GM21515 (cell line): ENCODE measurements at regions not wholly inside any gene's neighbourhood (a gene's known extent, or its start where the extent isn't known, plus 50 kb on each side); places are given as distances from the start of the nearest gene placed in this dataset.

Experiments
- ATAC-seq: cut with Tn5 transposase; IDR thresholded peaks from one replicate; pipeline ENCODE4 v1.9.1; 2021; ENCODE audit not compliant: unreplicated experiment

GRCh38 chr9:18067548-18068120 is 406.3 kb upstream of the ADAMTSL1 start:
- no peak for ATAC-seq

GRCh38 chr9:18068900-18069299 is 405.1 kb upstream of the ADAMTSL1 start:
- no peak for ATAC-seq

GRCh38 chr9:18071651-18072060 is 402.3 kb upstream of the ADAMTSL1 start:
- no peak for ATAC-seq

DNA sequence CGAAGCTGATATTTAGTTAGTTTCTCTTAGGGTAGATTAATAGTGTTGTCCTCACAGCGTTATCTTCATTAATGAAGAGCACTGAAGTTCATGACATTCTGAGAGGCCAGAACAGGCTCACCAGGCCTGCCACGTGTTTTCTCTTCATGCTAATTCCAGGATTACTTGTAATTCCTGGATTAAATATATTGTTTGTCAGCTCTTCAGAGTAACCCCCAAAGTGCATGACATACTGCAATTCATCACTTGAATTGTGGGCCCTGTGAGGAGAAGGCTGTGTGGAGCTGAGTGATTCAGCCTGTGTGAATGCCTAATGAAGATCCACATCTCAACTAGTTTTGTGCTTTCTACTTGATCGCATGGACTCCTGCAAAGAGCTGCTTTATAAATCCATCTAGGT is 401.0 kb upstream of the ADAMTSL1 start:
- ATAC-seq: no peak

GRCh38 chr9:18074041-18074440 is 399.9 kb upstream of the ADAMTSL1 start:
- ATAC-seq: no peak

DNA sequence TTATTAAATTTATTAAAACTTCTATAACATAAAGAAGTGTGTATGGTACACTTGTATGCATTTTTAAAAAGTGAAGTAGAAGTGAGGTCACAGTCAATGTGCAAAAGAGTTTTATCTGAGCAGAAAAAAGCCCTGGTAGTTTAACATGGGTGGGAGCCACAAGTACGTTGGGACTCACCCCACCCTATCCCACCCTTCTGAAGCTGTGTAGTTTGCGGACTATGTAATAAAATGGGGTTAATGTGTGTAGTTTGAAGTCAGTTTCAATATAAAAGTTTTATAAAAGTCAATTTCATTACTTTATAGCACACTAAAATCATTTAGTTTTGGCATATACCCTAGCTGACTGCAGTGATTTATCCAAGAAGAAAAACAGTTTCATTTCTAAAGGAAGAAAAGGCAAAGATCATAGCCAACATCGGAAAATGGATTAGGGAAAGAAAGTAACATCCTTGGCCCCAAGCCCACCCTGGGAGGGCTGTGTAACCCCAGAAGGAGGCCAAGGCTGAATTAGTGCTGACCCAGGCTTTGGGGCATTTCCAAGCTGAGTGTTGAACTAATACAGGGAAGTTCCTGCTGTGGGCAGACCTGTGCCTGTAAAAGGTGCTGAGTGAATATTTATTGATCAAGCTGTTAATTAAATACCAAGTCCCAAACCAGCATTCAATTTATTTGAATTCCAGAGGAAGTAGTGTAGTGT is 398.6 kb upstream of the ADAMTSL1 start:
- ATAC-seq: no peak

- no peak for ATAC-seq
Observed at GRCh38 chr9:18077941-18078678, 395.8 kb upstream of the ADAMTSL1 start.

GRCh38 chr9:18092138-18092537 is 381.8 kb upstream of the ADAMTSL1 start:
- ATAC-seq: no peak

- ATAC-seq: no peak
Observed at GRCh38 chr9:18106006-18106560, 367.9 kb upstream of the ADAMTSL1 start.

GRCh38 chr9:18109675-18110074 is 364.3 kb upstream of the ADAMTSL1 start:
- ATAC-seq: no peak

DNA sequence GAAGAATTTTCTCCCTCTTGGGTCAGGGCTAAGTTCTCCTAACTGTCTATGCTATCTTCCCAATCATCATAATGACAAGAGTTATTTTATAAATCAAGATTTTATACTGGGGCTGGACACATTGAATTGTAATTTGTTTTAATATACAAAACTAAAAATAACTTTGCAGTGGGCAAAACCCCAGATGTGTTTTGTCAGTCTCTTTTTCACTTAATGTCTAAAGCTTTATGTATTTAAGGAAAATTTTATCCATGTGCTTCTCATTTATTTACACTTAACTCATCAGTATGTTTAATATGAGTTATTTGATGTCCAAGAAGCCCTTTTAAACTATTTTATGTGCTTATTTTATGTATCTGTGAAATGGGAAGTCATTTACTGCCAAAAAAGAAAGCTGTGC is 362.8 kb upstream of the ADAMTSL1 start:
- ATAC-seq: no peak

DNA sequence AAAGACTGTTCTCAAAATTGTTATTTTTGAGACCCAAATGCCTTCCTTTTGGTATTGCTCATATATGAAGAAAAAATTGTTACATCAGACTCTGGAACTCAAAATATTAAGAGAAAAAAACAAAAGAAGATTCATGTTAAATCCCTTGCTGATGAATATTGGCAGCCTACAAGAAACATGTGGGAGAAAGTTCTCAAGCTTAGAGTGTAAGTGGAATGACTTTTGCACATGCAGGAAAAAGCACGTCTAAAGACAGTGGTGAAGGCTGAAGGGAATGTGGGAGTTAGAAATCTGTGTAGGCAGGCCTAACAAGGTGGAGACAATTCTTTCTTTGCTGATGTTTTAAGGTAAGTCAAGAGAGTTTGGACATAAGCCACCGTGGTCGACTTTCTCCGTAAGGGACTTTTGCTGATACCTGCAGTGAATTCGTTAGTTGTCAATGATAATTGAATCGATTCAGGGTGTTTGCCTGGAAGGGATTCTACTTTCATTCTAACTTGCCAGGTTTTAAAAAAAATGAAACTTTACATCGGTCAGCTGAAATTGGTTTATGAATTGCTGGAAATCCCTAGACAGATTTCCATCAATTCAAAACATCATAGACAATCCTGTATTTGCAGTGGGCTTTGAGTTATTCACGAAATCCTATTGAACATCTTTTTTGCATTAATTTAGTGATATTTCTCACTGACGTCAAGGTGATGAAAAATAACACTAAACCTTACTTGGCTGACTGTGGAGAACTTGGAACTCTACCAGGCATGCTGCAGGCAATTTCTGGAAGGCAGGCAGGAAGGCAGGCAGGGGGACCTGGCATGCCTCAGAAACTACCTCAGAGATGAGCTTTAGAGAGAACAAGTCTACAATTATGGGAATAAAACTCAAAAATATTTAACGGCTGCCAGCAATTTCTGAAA is 359.1 kb upstream of the ADAMTSL1 start:
- ATAC-seq: no peak

GRCh38 chr9:18118268-18118667 is 355.7 kb upstream of the ADAMTSL1 start:
- no peak for ATAC-seq

DNA sequence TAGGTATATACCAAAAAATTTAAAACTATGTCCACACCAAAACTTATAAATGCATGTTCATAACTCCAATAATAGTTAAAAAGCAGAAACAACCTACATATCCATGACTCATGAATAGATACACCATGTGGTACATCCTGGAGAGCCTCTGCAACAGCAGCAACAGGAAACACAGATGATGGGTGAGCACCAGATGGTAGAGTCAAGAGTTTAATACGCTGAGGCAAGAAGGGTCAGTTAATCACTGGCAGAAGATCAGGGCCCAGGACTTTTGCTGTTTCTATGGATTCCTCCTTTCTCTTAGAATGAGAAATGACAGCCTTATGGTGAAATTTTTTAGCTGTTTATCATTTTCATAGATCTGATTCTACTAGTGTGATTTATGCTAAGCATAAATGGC is 351.8 kb upstream of the ADAMTSL1 start:
- no peak for ATAC-seq

GRCh38 chr9:18124760-18125159 is 349.2 kb upstream of the ADAMTSL1 start:
- no peak for ATAC-seq

DNA sequence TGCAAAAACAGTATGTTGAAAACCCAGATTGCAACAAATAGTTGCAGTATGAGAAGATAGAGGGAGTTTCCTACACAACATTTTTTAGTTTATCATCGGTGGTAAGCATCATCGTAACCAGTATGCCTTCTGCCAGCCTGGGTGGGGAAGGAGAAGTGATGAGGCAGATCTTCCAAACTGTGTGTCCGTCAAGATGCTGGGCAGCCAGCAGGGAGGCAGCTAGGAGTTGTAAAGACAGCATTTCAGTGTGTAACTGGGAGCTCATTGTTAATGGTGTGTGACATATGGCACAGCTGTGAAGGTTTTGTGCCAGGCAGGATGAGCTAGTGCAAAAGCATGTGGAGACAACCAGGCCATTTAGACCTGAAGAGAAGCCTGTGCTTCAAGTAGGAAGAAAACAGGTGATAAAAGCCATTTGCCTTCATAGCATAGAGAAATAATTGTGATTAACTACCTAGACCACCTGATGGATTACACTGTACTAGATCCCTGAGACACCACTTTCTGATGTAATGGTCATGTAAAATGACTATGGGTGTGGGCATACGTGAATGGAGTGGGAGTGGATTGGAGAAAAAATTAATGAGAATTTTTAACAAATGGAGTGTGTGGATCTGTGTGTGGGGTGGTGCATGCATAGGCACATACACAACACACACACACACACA is 347.0 kb upstream of the ADAMTSL1 start:
- ATAC-seq: no peak

DNA sequence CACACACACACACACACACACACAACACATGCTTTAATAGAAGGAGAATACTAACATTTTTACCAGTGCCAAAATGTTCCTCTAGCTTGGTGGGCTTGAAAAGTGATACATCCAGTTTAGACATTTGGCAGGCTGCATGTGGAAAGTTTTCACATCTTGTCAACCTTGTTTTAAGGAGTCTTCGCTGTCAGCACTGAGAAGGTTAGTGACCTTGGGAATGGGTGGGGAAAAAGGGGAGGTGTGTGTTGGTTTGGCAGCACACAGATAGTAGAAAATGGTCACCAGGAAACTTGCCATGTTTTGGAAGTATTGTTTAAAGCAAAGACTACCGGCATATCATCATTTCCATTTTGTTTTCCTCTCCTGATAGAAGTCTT is 346.5 kb upstream of the ADAMTSL1 start:
- ATAC-seq: no peak

DNA sequence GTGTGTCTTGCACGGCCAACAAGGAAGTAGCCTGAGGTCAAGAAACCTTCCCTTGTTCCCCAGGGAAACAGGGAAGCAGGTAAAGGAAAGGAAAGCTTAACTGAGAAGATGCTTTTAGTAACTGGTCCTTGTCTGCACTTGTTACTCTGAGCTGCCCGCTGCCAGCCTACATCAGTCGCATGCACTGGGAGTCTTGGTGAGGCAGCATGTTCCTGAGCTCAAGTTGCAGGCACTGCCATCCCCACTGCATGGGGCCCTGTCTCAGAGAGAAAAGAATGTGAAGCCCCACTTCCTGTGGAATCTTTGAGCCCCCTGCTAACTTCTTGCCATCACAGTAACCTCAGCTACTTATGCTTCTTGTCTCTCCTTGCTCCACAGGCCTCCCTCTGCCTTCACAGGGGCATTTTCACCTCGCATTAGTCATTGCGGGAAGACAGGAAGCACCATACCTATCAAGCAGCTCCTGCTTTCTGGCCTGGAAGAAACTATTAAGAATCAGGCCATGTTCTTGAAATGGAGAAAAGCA is 344.1 kb upstream of the ADAMTSL1 start:
- ATAC-seq: no peak

- no peak for ATAC-seq
Observed at GRCh38 chr9:18136354-18136994, 337.5 kb upstream of the ADAMTSL1 start.

DNA sequence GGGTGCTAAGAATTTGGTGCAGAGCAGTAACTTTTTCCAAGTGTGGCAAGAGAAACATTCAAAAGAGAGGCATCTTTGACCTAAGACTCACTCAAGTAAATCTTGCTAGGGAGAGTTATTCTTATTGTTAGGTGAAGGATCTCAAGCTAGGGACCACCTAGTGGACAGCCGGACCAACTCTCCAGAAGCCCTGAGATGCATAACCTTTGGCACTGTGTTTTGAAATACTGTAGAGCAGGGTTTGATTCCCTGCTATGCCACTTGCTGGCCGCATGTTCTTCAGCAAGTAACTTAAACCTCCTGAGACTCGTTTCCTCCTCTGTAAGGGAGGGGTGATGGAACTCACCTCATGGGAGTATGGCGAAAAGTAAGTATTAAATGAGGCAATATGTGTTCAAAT is 336.1 kb upstream of the ADAMTSL1 start:
- ATAC-seq: no peak
